ENCODE measurements at regions not wholly inside any gene's neighbourhood (a gene's known extent, or its start where the extent isn't known, plus 50 kb on each side); places are given as distances from the start of the nearest gene placed in this dataset.

- Histone ChIP-seq H3K27ac (no peak overlapping the region), H3K9me3 (ENCODE audit: low read depth) (no peaks in the 10 kb centered on the region), H3K4me3 (no peak overlapping the region), H3K36me3 (no peaks in the 10 kb centered on the region), H3K4me1 (ENCODE audit: low read depth) (no peaks in the 10 kb centered on the region), H3K27me3 (no peaks in the 10 kb centered on the region)
- no peak for DNase-seq (ENCODE audit: low read depth in 1 of 2, low spot score in 1 of 2)
- no peak for TF ChIP-seq CTCF (IDR thresholded peaks at IDR 0.05; ENCODE audit: low read depth, low read length)
These were observed 204.7 kb upstream of the SLC35B3 start for GRCh38 chr6:8639928-8640649.

- no peak overlapping the region for H3K27ac ChIP-seq
- no peaks in the 10 kb centered on the region for H3K36me3 ChIP-seq
- no peaks in the 10 kb centered on the region for H3K27me3 ChIP-seq
- H3K4me3 ChIP-seq: no peak overlapping the region
- H3K9me3 ChIP-seq (ENCODE audit: low read depth): no peaks in the 10 kb centered on the region
- no peak for TF ChIP-seq CTCF (IDR thresholded peaks at IDR 0.05; ENCODE audit: low read depth, low read length)
- H3K4me1 ChIP-seq (ENCODE audit: low read depth): peaks cover 3% of the 10 kb centered on the region
- no peak for DNase-seq (ENCODE audit: low read depth in 1 of 2, low spot score in 1 of 2)
These were observed 202.7 kb upstream of the SLC35B3 start for GRCh38 chr6:8637896-8638597.

GRCh38 chr6:8633762-8634161 lies 198.4 kb upstream of the SLC35B3 start:
- Histone ChIP-seq H3K36me3 (no peaks in the 10 kb centered on the region), H3K4me3 (no peak overlapping the region), H3K27ac (no peak overlapping the region), H3K27me3 (no peaks in the 10 kb centered on the region), H3K9me3 (ENCODE audit: low read depth) (no peaks in the 10 kb centered on the region), H3K4me1 (ENCODE audit: low read depth) (peaks cover 7% of the 10 kb centered on the region)
- no peak for DNase-seq (ENCODE audit: low read depth in 1 of 2, low spot score in 1 of 2)
- TF ChIP-seq CTCF (IDR thresholded peaks at IDR 0.05; ENCODE audit: low read depth, low read length): no peak

- no peaks in the 10 kb centered on the region for H3K36me3 ChIP-seq
- peaks cover 7% of the 10 kb centered on the region for H3K4me1 ChIP-seq (ENCODE audit: low read depth)
- H3K27me3 ChIP-seq: no peaks in the 10 kb centered on the region
- H3K9me3 ChIP-seq (ENCODE audit: low read depth): no peaks in the 10 kb centered on the region
- DNase-seq (ENCODE audit: low read depth in 1 of 2, low spot score in 1 of 2): no peak
- TF ChIP-seq CTCF (IDR thresholded peaks at IDR 0.05; ENCODE audit: low read depth, low read length): no peak
- no peak overlapping the region for H3K27ac ChIP-seq
- no peak overlapping the region for H3K4me3 ChIP-seq
These were observed 193.4 kb upstream of the SLC35B3 start for GRCh38 chr6:8628736-8629135.

GRCh38 chr6:8628063-8628462 lies 192.7 kb upstream of the SLC35B3 start:
- no peaks in the 10 kb centered on the region for H3K9me3 ChIP-seq (ENCODE audit: low read depth)
- TF ChIP-seq CTCF (IDR thresholded peaks at IDR 0.05; ENCODE audit: low read depth, low read length): no peak
- no peaks in the 10 kb centered on the region for H3K36me3 ChIP-seq
- no peak overlapping the region for H3K4me3 ChIP-seq
- DNase-seq (ENCODE audit: low read depth in 1 of 2, low spot score in 1 of 2): no peak
- H3K4me1 ChIP-seq (ENCODE audit: low read depth): peaks cover 4% of the 10 kb centered on the region
- no peaks in the 10 kb centered on the region for H3K27me3 ChIP-seq
- H3K27ac ChIP-seq: no peak overlapping the region
